ENCODE measurements at regions not wholly inside any gene's neighbourhood (a gene's known extent, or its start where the extent isn't known, plus 50 kb on each side); places are given as distances from the start of the nearest gene placed in this dataset.

DNA sequence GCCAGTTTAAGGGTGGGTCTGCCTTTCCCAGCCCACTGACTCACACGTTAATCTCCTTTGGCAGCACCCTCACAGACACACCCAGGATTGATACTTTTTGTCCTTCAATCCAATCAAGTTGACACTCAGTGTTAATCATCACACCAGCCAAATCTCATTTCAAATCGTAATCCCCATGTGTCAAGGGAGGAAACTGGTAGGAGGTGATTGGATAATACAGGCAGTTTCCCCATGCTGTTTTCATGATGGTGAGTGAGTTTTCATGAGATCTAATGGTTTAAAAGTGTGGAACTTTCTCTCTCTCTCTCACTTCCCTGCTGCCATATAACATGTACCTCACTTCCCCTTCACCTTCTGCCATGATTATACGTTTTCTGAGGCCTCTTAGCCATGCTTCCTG, 647.2 kb upstream of the FRG1 start:
- Histone ChIP-seq H2BK5ac (ENCODE audit: low read depth, low read length, poor library complexity, severe bottlenecking) (no peak overlapping the region), H4K91ac (ENCODE audit: insufficient read depth, low read depth, low read length) (no peak overlapping the region), H3K36me3 (ENCODE audit: control insufficient read depth, insufficient read depth, low read length) (no peaks in the 10 kb centered on the region), H3K27me3 (ENCODE audit: control insufficient read depth, insufficient read depth, low read length) (no peaks in the 10 kb centered on the region), H2AK5ac (ENCODE audit: low read depth, low read length) (no peak overlapping the region), H2AK9ac (replicated peaks; ENCODE audit: low read depth, low read length, poor library complexity) (no peak overlapping the region), H3K79me1 (ENCODE audit: low read depth in 1 of 2, low read length in 2 of 2) (no peaks in the 10 kb centered on the region), H2AFZ (replicated peaks; ENCODE audit: low read length, poor library complexity) (no peak overlapping the region), H3K9ac (ENCODE audit: low read depth, low read length) (no peak overlapping the region), H3K23ac (ENCODE audit: low read depth, low read length) (no peak overlapping the region), H3K4me2 (ENCODE audit: low read depth, low read length) (no peak overlapping the region), H4K8ac (ENCODE audit: low read depth in 2 of 2, low read length in 2 of 2) (no peak overlapping the region), H2BK120ac (ENCODE audit: low read depth, low read length) (no peak overlapping the region), H2BK15ac (ENCODE audit: low read depth, low read length) (no peak overlapping the region), H3K14ac (replicated peaks; ENCODE audit: low read depth, low read length) (no peak overlapping the region), H4K5ac (ENCODE audit: low read depth, low read length) (no peak overlapping the region), H3K9me3 (ENCODE audit: control insufficient read depth, insufficient read depth, low read length) (no peaks in the 10 kb centered on the region), H3K56ac (ENCODE audit: extremely low read depth, insufficient read depth, low read length) (no peak overlapping the region), H3K27ac (ENCODE audit: insufficient read depth, low read length) (no peak overlapping the region), H3K9me1 (ENCODE audit: insufficient read depth, low read length) (no peaks in the 10 kb centered on the region), H3K4me3 (ENCODE audit: insufficient read depth, low read depth, low read length) (no peak overlapping the region), H3K4me1 (ENCODE audit: control insufficient read depth, insufficient read depth, low read length) (no peaks in the 10 kb centered on the region), H3K4ac (ENCODE audit: low read depth, low read length) (no peak overlapping the region), H3K18ac (ENCODE audit: low read depth, low read length) (no peak overlapping the region), H4K20me1 (ENCODE audit: insufficient read depth, low read length) (no peaks in the 10 kb centered on the region), H2BK20ac (ENCODE audit: low read depth, low read length) (no peak overlapping the region)
- dilution Hi-C loops (cut with HindIII; ENCODE audit: low sequenced_read_pairs, unreplicated experiment), result no loop called here
- ATAC-seq (ENCODE audit: low read depth) (no peak), DNase-seq (no peak)
- WGBS, 2 experiments (ENCODE audit: extremely low coverage in 2 of 2, insufficient read length in 1 of 2), result no CpG with 5 or more reads among the region's 3 CpGs
- ChIA-PET POLR2A (ENCODE audit: unreplicated experiment) (no interaction called here), CTCF (no interaction called here)
- intact Hi-C loops (cut with micrococcal nuclease), result no loop called here
- TF ChIP-seq BHLHE40 (IDR thresholded peaks at IDR 0.05; ENCODE audit: low read depth, low read length), result no peak
- TF ChIP-seq RAD21 (IDR thresholded peaks at IDR 0.05; ENCODE audit: low read length), result no peak
- TF ChIP-seq MXI1 (IDR thresholded peaks at IDR 0.05; ENCODE audit: borderline replicate concordance, low read depth, low read length), result no peak
- no TSS peak for BruUV-seq (replicated peaks)
- in situ Hi-C loops (cut with MboI; ENCODE audit: low sequenced_read_pairs), result no loop called here

All from IMR-90 (cell line).